H9 (cell line): ENCODE measurements at regions not wholly inside any gene's neighbourhood (a gene's known extent, or its start where the extent isn't known, plus 50 kb on each side); places are given as distances from the start of the nearest gene placed in this dataset.

ENCODE experiments used
- DNase-seq: peaks from one replicate; pipeline ENCODE4 v3.0.0-alpha.2; 2017
- H2AFZ ChIP-seq: one replicate; pipeline ENCODE4 v1.6.1; 2013; ENCODE audit warnings: mild to moderate bottlenecking, low read length, control low read depth, moderate library complexity
- H2AK5ac ChIP-seq: 2 replicates; pipeline ENCODE4 v1.6.1; 2013; ENCODE audit warnings: low read length, control low read depth, mixed read lengths; ENCODE audit not compliant: insufficient read length
- H2BK120ac ChIP-seq: one replicate; pipeline ENCODE4 v1.6.1; 2013; ENCODE audit warnings: low read depth, mild to moderate bottlenecking, low read length, control low read depth, inconsistent platforms; ENCODE audit not compliant: poor library complexity, severe bottlenecking
- H2BK12ac ChIP-seq: 2 replicates; pipeline ENCODE4 v1.6.1; 2013; ENCODE audit warnings: low read length, control low read depth, mixed read lengths, low read depth; ENCODE audit not compliant: insufficient read length
- H2BK15ac ChIP-seq: 2 replicates; pipeline ENCODE4 v1.6.1; 2013; ENCODE audit warnings: low read depth, low read length, control low read depth
- H2BK20ac ChIP-seq: one replicate; pipeline ENCODE4 v1.6.1; 2013; ENCODE audit warnings: low read depth, mild to moderate bottlenecking, low read length, control low read depth, inconsistent platforms; ENCODE audit not compliant: poor library complexity, severe bottlenecking
- H2BK5ac ChIP-seq: 2 replicates; pipeline ENCODE4 v1.6.1; 2013; ENCODE audit warnings: low read length, control low read depth, mixed read lengths; ENCODE audit not compliant: insufficient read length
- H3K14ac ChIP-seq: 2 replicates; pipeline ENCODE4 v1.6.1; 2013; ENCODE audit warnings: low read length, control low read depth; ENCODE audit not compliant: insufficient read depth
- H3K18ac ChIP-seq: 2 replicates; pipeline ENCODE4 v1.6.1; 2013; ENCODE audit warnings: low read depth, mild to moderate bottlenecking, mixed read lengths, low read length, control low read depth; ENCODE audit not compliant: insufficient read length
- H3K23ac ChIP-seq: 2 replicates; pipeline ENCODE4 v1.6.1; 2013; ENCODE audit warnings: low read length, control low read depth, mixed read lengths, low read depth; ENCODE audit not compliant: insufficient read length
- H3K23me2 ChIP-seq: 2 replicates; pipeline ENCODE4 v1.6.1; 2013; ENCODE audit warnings: low read depth, mild to moderate bottlenecking, mixed read lengths, low read length, control low read depth; ENCODE audit not compliant: insufficient read length, poor library complexity, severe bottlenecking
- H3K27ac ChIP-seq: 2 replicates; pipeline ENCODE4 v1.5.1; 2013; ENCODE audit warnings: low read length, control low read depth, mixed read lengths, low read depth; ENCODE audit not compliant: insufficient read length
- H3K27me3 ChIP-seq: 2 replicates; pipeline ENCODE4 v1.6.1; 2013; ENCODE audit warnings: low read length, control low read depth, inconsistent platforms; ENCODE audit not compliant: insufficient read depth
- H3K4ac ChIP-seq: 2 replicates; pipeline ENCODE4 v1.6.1; 2013; ENCODE audit warnings: low read depth, mild to moderate bottlenecking, control low read depth, inconsistent platforms, low read length, moderate library complexity
- H3K4me1 ChIP-seq: 2 replicates; pipeline ENCODE4 v1.6.1; 2013; ENCODE audit warnings: low read length, control low read depth, inconsistent platforms; ENCODE audit not compliant: insufficient read depth
- H3K4me2 ChIP-seq: 2 replicates; pipeline ENCODE4 v1.6.1; 2013; ENCODE audit warnings: low read length, control low read depth, mixed read lengths; ENCODE audit not compliant: insufficient read length, insufficient read depth
- H3K56ac ChIP-seq: 2 replicates; pipeline ENCODE4 v1.6.1; 2013; ENCODE audit warnings: low read depth, mild to moderate bottlenecking, mixed read lengths, low read length, control low read depth; ENCODE audit not compliant: insufficient read length
- H3K79me1 ChIP-seq: 2 replicates; pipeline ENCODE4 v1.6.1; 2013; ENCODE audit warnings: low read depth, mild to moderate bottlenecking, moderate library complexity, low read length, control low read depth, inconsistent platforms; ENCODE audit not compliant: insufficient read depth, poor library complexity, severe bottlenecking
- H3K79me2 ChIP-seq: 2 replicates; pipeline ENCODE4 v1.6.1; 2013; ENCODE audit warnings: low read length, control low read depth, inconsistent platforms; ENCODE audit not compliant: insufficient read depth
- H3K9ac ChIP-seq: 2 replicates; pipeline ENCODE4 v1.6.1; 2013; ENCODE audit warnings: low read length, control low read depth, mixed read lengths; ENCODE audit not compliant: insufficient read length; ENCODE audit errors: extremely low read depth
- H3K9me3 ChIP-seq: one replicate; pipeline ENCODE4 v1.6.1; 2013; ENCODE audit warnings: low read depth, low read length, inconsistent platforms; ENCODE audit not compliant: control insufficient read depth
- H3T11ph ChIP-seq: one replicate; pipeline ENCODE4 v1.6.1; 2013; ENCODE audit warnings: mild to moderate bottlenecking, low read length, control low read depth, inconsistent platforms
- H4K20me1 ChIP-seq: one replicate; pipeline ENCODE4 v1.6.1; 2013; ENCODE audit not compliant: control insufficient read depth, insufficient read length, insufficient read depth
- H4K5ac ChIP-seq: 2 replicates; pipeline ENCODE4 v1.6.1; 2013; ENCODE audit warnings: low read depth, mild to moderate bottlenecking, mixed read lengths, low read length, control low read depth; ENCODE audit not compliant: insufficient read length
- H4K8ac ChIP-seq: replicated peaks from 2 replicates; pipeline ENCODE4 v1.6.1; 2013; ENCODE audit warnings: low read length, control low read depth, mixed read lengths, low read depth; ENCODE audit not compliant: insufficient read length
- H4K91ac ChIP-seq: 2 replicates; pipeline ENCODE4 v1.6.1; 2013; ENCODE audit warnings: low read depth, mild to moderate bottlenecking, moderate library complexity, mixed read lengths, low read length, control low read depth; ENCODE audit not compliant: insufficient read length
- H3K27ac Mint-ChIP-seq, 3 experiments: 2 replicates in 2 of 3; 3 replicates in 1 of 3; pipeline ENCODE4 v1.8.0; 2020 to 2021; ENCODE audit warnings: mixed read lengths in 3 of 3, mild to moderate bottlenecking in 1 of 3, moderate library complexity in 1 of 3
- H3K27me3 Mint-ChIP-seq: 2 replicates; pipeline ENCODE4 v1.8.0; 2021; ENCODE audit warnings: low read depth, mild to moderate bottlenecking, moderate library complexity, mixed read lengths
- H3K36me3 Mint-ChIP-seq, 3 experiments: 2 replicates in 2 of 3; 3 replicates in 1 of 3; pipeline ENCODE4 v1.8.0; 2020 to 2021; ENCODE audit warnings: low read depth in 3 of 3, mixed read lengths in 3 of 3; ENCODE audit not compliant: insufficient read depth in 1 of 3
- H3K4me1 Mint-ChIP-seq, 2 experiments: 2 replicates each; pipeline ENCODE4 v1.8.0; 2020; ENCODE audit warnings: mixed read lengths in 2 of 2
- H3K4me3 Mint-ChIP-seq, 2 experiments: 2 replicates in 1 of 2; 3 replicates in 1 of 2; pipeline ENCODE4 v1.8.0; 2020 to 2021; ENCODE audit warnings: mild to moderate bottlenecking in 2 of 2, mixed read lengths in 2 of 2, moderate library complexity in 1 of 2
- H3K9me3 Mint-ChIP-seq, 2 experiments: 2 replicates in 1 of 2; 3 replicates in 1 of 2; pipeline ENCODE4 v1.8.0; 2020; ENCODE audit warnings: mild to moderate bottlenecking in 2 of 2, mixed read lengths in 2 of 2, moderate library complexity in 1 of 2
- CTCF ChIP-seq: fragments of 200-600 bp; sonication (generic); conservative IDR thresholded peaks from 3 replicates; pipeline ENCODE4 v1.8.0; 2021; ENCODE audit warnings: antibody characterized with exemption, mild to moderate bottlenecking
- WGBS: extraction: QIAGEN DNeasy Blood & Tissue Kit; methylation state at CpG from one replicate; pipeline ENCODE4 v1.1.7; 2013; ENCODE audit warnings: missing lambda C conversion rate, low lambda C conversion rate, mixed read lengths; ENCODE audit not compliant: insufficient read length; ENCODE audit errors: extremely low coverage; 5-methylcytosine and 5-hydroxymethylcytosine counted together

GRCh38 chr4:22179124-22179874, 230.7 kb upstream of the KCNIP4 start:
- H3K27me3 ChIP-seq = no peaks in the 10 kb centered on the region
- H3K23me2 ChIP-seq = no peaks in the 10 kb centered on the region
- H2AK5ac ChIP-seq = no peak overlapping the region
- no peak overlapping the region for H4K5ac ChIP-seq
- H3K9me3 Mint-ChIP-seq = peaks cover 21 to 24% of the 10 kb centered on the region in 2 experiments
- no peak overlapping the region for H3K23ac ChIP-seq
- no peaks in the 10 kb centered on the region for H3K4me1 ChIP-seq
- no peak overlapping the region for H3K18ac ChIP-seq
- H3K27me3 Mint-ChIP-seq = no peaks in the 10 kb centered on the region
- H3K27ac ChIP-seq = no peak overlapping the region
- peaks cover 12 to 20% (median 18%) of the 10 kb centered on the region in 3 experiments for H3K36me3 Mint-ChIP-seq
- no peak overlapping the region for H2BK12ac ChIP-seq
- no peak overlapping the region for H3K4me3 Mint-ChIP-seq
- H4K20me1 ChIP-seq = no peaks in the 10 kb centered on the region
- no peak overlapping the region for H2BK20ac ChIP-seq
- H3K9me3 ChIP-seq = no peaks in the 10 kb centered on the region
- H3K79me2 ChIP-seq = no peaks in the 10 kb centered on the region
- H2BK15ac ChIP-seq = no peak overlapping the region
- no peak overlapping the region for H4K8ac ChIP-seq
- H3K4ac ChIP-seq = no peak overlapping the region
- H2AFZ ChIP-seq = no peak overlapping the region
- no peak overlapping the region for H2BK5ac ChIP-seq
- WGBS = no CpG with 5 or more reads among the region's 1 CpG
- no peak overlapping the region for H3T11ph ChIP-seq
- no peak overlapping the region for H3K27ac Mint-ChIP-seq
- no peak overlapping the region for H3K14ac ChIP-seq
- H3K4me2 ChIP-seq = no peak overlapping the region
- H3K79me1 ChIP-seq = no peaks in the 10 kb centered on the region
- no peak overlapping the region for H4K91ac ChIP-seq
- no peak for TF ChIP-seq CTCF
- H2BK120ac ChIP-seq = no peak overlapping the region
- H3K4me1 Mint-ChIP-seq = no peaks in the 10 kb centered on the region
- no peak overlapping the region for H3K56ac ChIP-seq
- H3K9ac ChIP-seq = no peak overlapping the region
- DNase-seq = no peak
